ENCODE measurements at regions not wholly inside any gene's neighbourhood (a gene's known extent, or its start where the extent isn't known, plus 50 kb on each side); places are given as distances from the start of the nearest gene placed in this dataset.

- ATAC-seq (no peak), DNase-seq (no peak)
- Histone ChIP-seq H3K4me3 (no peak overlapping the region), H3K9me3 (no peaks in the 10 kb centered on the region), H3K27ac (no peak overlapping the region), H3K27me3 (no peaks in the 10 kb centered on the region), H3K4me1 (no peaks in the 10 kb centered on the region), H3K36me3 (no peaks in the 10 kb centered on the region)
- intact Hi-C loops (cut with DNase I), result no loop called here
- TF ChIP-seq CTCF (IDR thresholded peaks at IDR 0.05), result no peak
Observed at GRCh38 chr12:126309278-126309677, 1244.0 kb downstream of the AACS start.

DNA sequence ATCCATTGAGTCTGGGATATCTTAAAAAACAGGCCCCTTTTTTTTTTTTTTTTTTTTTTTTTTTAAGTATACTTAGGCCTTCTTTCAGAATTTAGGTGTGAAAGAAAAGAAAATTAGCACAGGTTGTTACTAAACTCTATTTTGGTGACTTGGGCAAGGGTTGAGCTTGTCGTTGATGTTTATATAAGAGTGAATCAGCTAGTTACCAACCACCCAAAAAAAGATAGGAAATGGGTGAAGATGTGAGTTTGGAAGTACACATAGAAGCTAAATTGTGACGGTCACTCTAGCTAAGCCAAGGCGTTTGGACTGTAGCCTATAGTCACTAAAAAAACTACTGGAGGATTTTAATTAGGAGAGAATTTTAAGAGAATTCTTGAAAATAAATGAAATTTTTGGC is 1247.2 kb downstream of the AACS start:
- Histone ChIP-seq H3K9me3 (no peaks in the 10 kb centered on the region), H3K36me3 (no peaks in the 10 kb centered on the region), H3K27me3 (no peaks in the 10 kb centered on the region), H3K4me1 (no peaks in the 10 kb centered on the region), H3K4me3 (no peak overlapping the region), H3K27ac (no peak overlapping the region)
- no peak for TF ChIP-seq CTCF (IDR thresholded peaks at IDR 0.05)
- intact Hi-C loops (cut with DNase I), result no loop called here
- no peak for ATAC-seq
- no peak for DNase-seq

DNA sequence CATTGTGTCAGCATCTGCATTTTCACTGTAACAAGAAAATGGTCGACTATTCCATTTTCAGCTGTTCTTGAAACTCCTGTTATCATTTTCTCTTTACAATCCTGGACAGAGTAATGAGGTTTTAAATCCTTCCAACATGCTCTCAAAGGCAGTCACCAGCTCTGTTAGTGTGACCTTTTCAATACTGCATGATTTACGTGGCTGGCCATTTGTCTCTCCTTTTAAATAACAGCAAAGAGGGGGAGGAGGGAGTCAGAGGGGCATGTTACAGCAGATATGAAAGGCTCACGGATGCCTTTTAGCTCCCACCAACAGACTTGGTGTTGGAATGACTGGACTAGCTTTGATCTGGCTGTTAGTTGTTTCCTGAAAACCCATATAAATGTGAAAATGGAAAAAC is 1251.2 kb downstream of the AACS start:
- Histone ChIP-seq H3K4me3 (no peak overlapping the region), H3K9me3 (no peaks in the 10 kb centered on the region), H3K27me3 (no peaks in the 10 kb centered on the region), H3K36me3 (no peaks in the 10 kb centered on the region), H3K27ac (no peak overlapping the region), H3K4me1 (no peaks in the 10 kb centered on the region)
- intact Hi-C loops (cut with DNase I), result no loop called here
- DNase-seq (no peak), ATAC-seq (no peak)
- TF ChIP-seq CTCF (IDR thresholded peaks at IDR 0.05), result no peak

- intact Hi-C loops (cut with DNase I), result no loop called here
- H3K4me3 ChIP-seq, result no peak overlapping the region
- no peaks in the 10 kb centered on the region for H3K9me3 ChIP-seq
- H3K36me3 ChIP-seq, result no peaks in the 10 kb centered on the region
- H3K4me1 ChIP-seq, result no peaks in the 10 kb centered on the region
- H3K27ac ChIP-seq, result no peak overlapping the region
- no peak for TF ChIP-seq CTCF (IDR thresholded peaks at IDR 0.05)
- ATAC-seq (no peak), DNase-seq (no peak)
- no peaks in the 10 kb centered on the region for H3K27me3 ChIP-seq
Observed at GRCh38 chr12:126337556-126338441, 1272.6 kb downstream of the AACS start.

GRCh38 chr12:126342866-126343265 is 1277.6 kb downstream of the AACS start:
- no peak for TF ChIP-seq CTCF (IDR thresholded peaks at IDR 0.05)
- Histone ChIP-seq H3K36me3 (no peaks in the 10 kb centered on the region), H3K27ac (no peak overlapping the region), H3K4me3 (no peak overlapping the region), H3K9me3 (no peaks in the 10 kb centered on the region), H3K4me1 (no peaks in the 10 kb centered on the region), H3K27me3 (no peaks in the 10 kb centered on the region)
- ATAC-seq (no peak), DNase-seq (no peak)
- intact Hi-C loops (cut with DNase I), result no loop called here

Data from upper lobe of right lung (tissue), 1 donor.